GM12878 (cell line): ENCODE measurements at regions not wholly inside any gene's neighbourhood (a gene's known extent, or its start where the extent isn't known, plus 50 kb on each side); places are given as distances from the start of the nearest gene placed in this dataset.

ENCODE experiments used
- ATAC-seq: fragments of 200-7000 bp; cut with Tn5 transposase; 3 replicates; pipeline ENCODE4 v1.9.1; 2020; ENCODE audit warnings: mild to moderate bottlenecking, moderate library complexity
- BruUV-seq: library from RNA; stranded (reverse); fragments of 400-500 nt; replicated peaks from 2 replicates; lab custom pipeline; 2021; lab: Mats Ljungman, UMichigan
- CTCF ChIA-PET: fragments of 300-600 bp; sonication (Branson Sonifier 250); formaldehyde crosslinking; extraction: SDS; loops from one replicate; lab custom pipeline; 2021; ENCODE audit warnings: inconsistent platforms; lab: Yijun Ruan, JAX
- POLR2A ChIA-PET: fragments of 350-600 bp; formaldehyde crosslinking; extraction: SDS; loops from one replicate; lab custom pipeline; 2021; ENCODE audit warnings: inconsistent platforms; lab: Charles Lee
- RAD21 ChIA-PET: fragments of 300-600 bp; sonication (Branson Sonifier 250); formaldehyde crosslinking; loops from one replicate; lab custom pipeline; 2023; ENCODE audit warnings: antibody characterized with exemption; ENCODE audit not compliant: unreplicated experiment; lab: Charles Lee
- SMC1A ChIA-PET: fragments of 300-600 bp; sonication (Branson Sonifier 250); formaldehyde crosslinking; loops from one replicate; lab custom pipeline; 2023; ENCODE audit not compliant: unreplicated experiment, uncharacterized antibody; lab: Charles Lee
- DNase-seq: peaks from one replicate; pipeline ENCODE4 v3.0.0-alpha.2; 2011; ENCODE audit warnings: low read depth, low spot score
- FAIRE-seq: peaks from 3 replicates; lab custom pipeline; 2011; peaks lifted over from hg19 to GRCh38; lab: Jason Lieb, UNC
- H2AFZ ChIP-seq: 2 replicates; pipeline ENCODE4 v1.6.0; 2011; ENCODE audit warnings: low read depth, low read length, control low read depth; ENCODE audit not compliant: control insufficient read depth
- H3K27ac ChIP-seq: 2 replicates; pipeline ENCODE4 v1.5.1; 2011; ENCODE audit warnings: control low read depth; ENCODE audit not compliant: control insufficient read depth, insufficient read depth
- H3K27me3 ChIP-seq, 2 experiments: replicated peaks in 1 of 2; 2 replicates each; pipeline versions ENCODE4 v1.6.0 to v1.6.1; 2011; ENCODE audit warnings: low read length in 1 of 2; ENCODE audit not compliant: control insufficient read depth in 2 of 2, insufficient read depth in 2 of 2
- H3K36me3 ChIP-seq, 2 experiments: 2 replicates each; pipeline ENCODE4 v1.5.1; 2011; ENCODE audit warnings: low read length in 1 of 2; ENCODE audit not compliant: control insufficient read depth in 2 of 2, insufficient read depth in 2 of 2
- H3K4me1 ChIP-seq: 2 replicates; pipeline ENCODE4 v1.6.1; 2011; ENCODE audit warnings: mild to moderate bottlenecking, low read length, moderate library complexity, mixed read lengths; ENCODE audit not compliant: control insufficient read depth, insufficient read depth
- H3K4me2 ChIP-seq: 2 replicates; pipeline ENCODE4 v1.6.0; 2011; ENCODE audit warnings: control low read depth; ENCODE audit not compliant: control insufficient read depth, insufficient read depth
- H3K4me3 ChIP-seq: fragments of 200-600 bp; sonication (generic); 2 replicates; pipeline ENCODE4 v1.5.1; 2016
- H3K79me2 ChIP-seq: 2 replicates; pipeline ENCODE4 v1.6.0; 2011; ENCODE audit warnings: low read length; ENCODE audit not compliant: control insufficient read depth, insufficient read depth
- H3K9ac ChIP-seq: 2 replicates; pipeline ENCODE4 v1.8.0; 2011; ENCODE audit warnings: low read length, control low read depth, mixed read lengths; ENCODE audit not compliant: control insufficient read depth, insufficient read depth
- H3K9me3 ChIP-seq: replicated peaks from 3 replicates; pipeline ENCODE4 v1.5.1; 2011; ENCODE audit warnings: mild to moderate bottlenecking, low read length; ENCODE audit not compliant: control insufficient read depth, insufficient read depth
- H4K20me1 ChIP-seq: 2 replicates; pipeline ENCODE4 v1.6.0; 2011; ENCODE audit not compliant: control insufficient read depth, insufficient read depth
- ATF7 ChIP-seq: fragments of 450-650 bp; IDR thresholded peaks from 2 replicates; pipeline ENCODE4 v1.6.1; 2016; ENCODE audit warnings: low read depth, mild to moderate bottlenecking
- CREM ChIP-seq: IDR thresholded peaks from 2 replicates; pipeline ENCODE4 v1.6.1; 2014; ENCODE audit warnings: antibody characterized with exemption, low read depth
- JUND ChIP-seq: IDR thresholded peaks from 2 replicates; pipeline ENCODE4 v1.6.1; 2012; ENCODE audit warnings: low read depth, mild to moderate bottlenecking, low read length, improper control_type of control experiment, moderate library complexity
- MEF2B ChIP-seq: fragments of 450-650 bp; IDR thresholded peaks from 2 replicates; pipeline ENCODE4 v1.6.1; 2018; ENCODE audit warnings: mild to moderate bottlenecking, moderate library complexity; ENCODE audit not compliant: partially characterized antibody, poor library complexity, severe bottlenecking
- PBX3 ChIP-seq: IDR thresholded peaks from 2 replicates; pipeline ENCODE4 v1.6.1; 2011; ENCODE audit warnings: mild to moderate bottlenecking, low read depth, low read length, moderate library complexity; ENCODE audit not compliant: insufficient replicate concordance
- RCOR1 ChIP-seq: conservative IDR thresholded peaks from 2 replicates; pipeline ENCODE4 v1.6.1; 2012; ENCODE audit warnings: low read depth, low read length, improper control_type of control experiment
- SMARCA5 ChIP-seq: fragments of 450-650 bp; IDR thresholded peaks from 2 replicates; pipeline ENCODE4 v1.6.1; 2017; ENCODE audit warnings: mild to moderate bottlenecking
- SPI1 ChIP-seq: IDR thresholded peaks from 2 replicates; pipeline ENCODE4 v1.6.1; 2011; ENCODE audit warnings: low read depth, mild to moderate bottlenecking, low read length, moderate library complexity, borderline replicate concordance; ENCODE audit not compliant: insufficient read depth
- SUZ12 ChIP-seq: fragments of 200-600 bp; sonication (generic); IDR thresholded peaks from one replicate; pipeline ENCODE4 v1.6.1; 2018; ENCODE audit warnings: antibody characterized with exemption, mild to moderate bottlenecking; ENCODE audit not compliant: unreplicated experiment
- USF1 ChIP-seq: IDR thresholded peaks from 2 replicates; pipeline ENCODE4 v1.6.1; 2011; ENCODE audit warnings: borderline replicate concordance, low read depth, mild to moderate bottlenecking, moderate library complexity, mixed read lengths, low read length; ENCODE audit not compliant: insufficient read depth; ENCODE audit errors: extremely low read length
- USF2 ChIP-seq: IDR thresholded peaks from 2 replicates; pipeline ENCODE4 v1.6.1; 2011; ENCODE audit warnings: low read depth, low read length, improper control_type of control experiment, borderline replicate concordance
- WGBS: methylation state at CpG from one replicate; pipeline ENCODE4 v1.1.6; 2016; ENCODE audit warnings: low lambda C conversion rate; ENCODE audit not compliant: insufficient replicate concordance, insufficient coverage; ENCODE audit errors: missing lambda C conversion rate; 5-methylcytosine and 5-hydroxymethylcytosine counted together
- in situ Hi-C: fragments of 300-500 bp; cut with MboI; formaldehyde crosslinking; loops from 9 replicates; pipeline ENCODE4 v1.14.3; 2018; ENCODE audit warnings: mixed read lengths
- intact Hi-C: fragments of 100-400 bp; cut with micrococcal nuclease; formaldehyde crosslinking; loops from one replicate; pipeline ENCODE4 v1.14.2; 2022; ENCODE audit not compliant: unreplicated experiment

GRCh38 chr22:48264586-48264985 lies 1502.1 kb downstream of the TBC1D22A start:
- ChIA-PET POLR2A (no interaction called here), CTCF (no interaction called here), SMC1A (no interaction called here), RAD21 (no interaction called here)
- no peak for TF ChIP-seq CREM
- TF ChIP-seq USF2: no peak
- no peak for TF ChIP-seq JUND
- no peak for TF ChIP-seq SPI1
- no peak for TF ChIP-seq MEF2B
- TF ChIP-seq ATF7: no peak
- TF ChIP-seq SUZ12: no peak
- TF ChIP-seq SMARCA5: no peak
- no peak for TF ChIP-seq PBX3
- TF ChIP-seq USF1: no peak
- no peak for TF ChIP-seq RCOR1
- H3K4me3 ChIP-seq: no peak overlapping the region
- no peaks in the 10 kb centered on the region for H3K27me3 ChIP-seq
- no peak overlapping the region for H3K27ac ChIP-seq
- intact Hi-C loops (no loop called here), in situ Hi-C loops (no loop called here)
- FAIRE-seq (no peak), ATAC-seq (no peak), DNase-seq (no peak)
- H3K36me3 ChIP-seq: no peaks in the 10 kb centered on the region
- H3K4me2 ChIP-seq: no peak overlapping the region
- no peaks in the 10 kb centered on the region for H3K4me1 ChIP-seq
- WGBS: 50% methylated on average over 14 of the region's 14 CpGs
- no peaks in the 10 kb centered on the region for H3K79me2 ChIP-seq
- H3K9me3 ChIP-seq: no peaks in the 10 kb centered on the region; the same call in 2 of the 3 replicates
- H3K9ac ChIP-seq: no peak overlapping the region
- no peaks in the 10 kb centered on the region for H4K20me1 ChIP-seq
- H2AFZ ChIP-seq: no peak overlapping the region
- BruUV-seq: no TSS peak
